K562 (cell line): ENCODE measurements at regions not wholly inside any gene's neighbourhood (a gene's known extent, or its start where the extent isn't known, plus 50 kb on each side); places are given as distances from the start of the nearest gene placed in this dataset.

ENCODE experiments used
- ATAC-seq: fragments of 200-7000 bp; cut with Tn5 transposase; 3 replicates; pipeline ENCODE4 v1.9.1; 2020; ENCODE audit warnings: moderate library complexity
- BruUV-seq: library from RNA; stranded (reverse); fragments of 400-500 nt; replicated peaks from 2 replicates; lab custom pipeline; 2021; lab: Mats Ljungman, UMichigan
- CTCF ChIA-PET: fragments of 300-600 bp; formaldehyde crosslinking; extraction: SDS; loops from one replicate; lab custom pipeline; 2021; ENCODE audit warnings: low intra/inter-chr PET ratio; lab: Yijun Ruan, JAX
- POLR2A ChIA-PET: fragments of 300-600, 350-650 bp; sonication (Branson Sonifier 250); formaldehyde crosslinking; extraction: SDS; loops from one replicate; lab custom pipeline; 2021; ENCODE audit warnings: antibody characterized with exemption, inconsistent platforms; lab: Yijun Ruan, JAX
- DNase-seq, 4 experiments: peaks; one replicate each; pipeline versions ENCODE4 v3.0.0 to v3.0.0-alpha.2; 2011 to 2018; ENCODE audit warnings: low spot score in 3 of 4, mixed read lengths in 3 of 4; ENCODE audit errors: extremely low read depth in 1 of 4
- FAIRE-seq: peaks from 2 replicates; lab custom pipeline; 2011; peaks lifted over from hg19 to GRCh38; lab: Jason Lieb, UNC
- H2AFZ ChIP-seq: 2 replicates; pipeline ENCODE4 v1.6.0; 2011; ENCODE audit warnings: low read depth, low read length, control low read depth, inconsistent platforms
- H3K27ac ChIP-seq: fragments of 200-600 bp; 3 replicates; pipeline ENCODE4 v1.8.0; 2011; ENCODE audit warnings: low read depth, mild to moderate bottlenecking, control low read depth, inconsistent platforms, low read length, moderate library complexity, mixed read lengths; ENCODE audit errors: extremely low read depth
- H3K27me3 ChIP-seq, 2 experiments: fragments of 300-600 bp in 1 of 2; 2 replicates in 1 of 2; 3 replicates in 1 of 2; pipeline versions ENCODE4 v1.6.0 to v1.8.0; 2011; ENCODE audit warnings: inconsistent platforms in 2 of 2, low read length in 2 of 2, mild to moderate bottlenecking in 1 of 2, mixed read lengths in 1 of 2, moderate library complexity in 1 of 2; ENCODE audit not compliant: control insufficient read depth in 2 of 2, insufficient read depth in 2 of 2
- H3K36me3 ChIP-seq: fragments of 300-600 bp; 3 replicates; pipeline ENCODE4 v1.8.0; 2011; ENCODE audit warnings: mild to moderate bottlenecking, low read length, inconsistent platforms; ENCODE audit not compliant: control insufficient read depth, insufficient read depth
- H3K4me1 ChIP-seq, 2 experiments: fragments of 200-600 bp in 1 of 2; replicated peaks in 1 of 2; 2 replicates in 1 of 2; 3 replicates in 1 of 2; pipeline versions ENCODE4 v1.5.1 to v1.8.0; 2011; ENCODE audit warnings: inconsistent platforms in 2 of 2, low read length in 2 of 2, mild to moderate bottlenecking in 1 of 2, mixed read lengths in 1 of 2, moderate library complexity in 1 of 2; ENCODE audit not compliant: control insufficient read depth in 2 of 2, insufficient read depth in 2 of 2
- H3K4me2 ChIP-seq: 2 replicates; pipeline ENCODE4 v1.6.1; 2011; ENCODE audit warnings: low read length, control low read depth, inconsistent platforms, mixed read lengths; ENCODE audit not compliant: insufficient read depth
- H3K4me3 ChIP-seq: fragments of 200-600 bp; sonication (generic), shearing (Covaris generic); 2 replicates; pipeline ENCODE4 v1.5.1; 2016; ENCODE audit warnings: control low read depth, inconsistent platforms
- H3K79me2 ChIP-seq: fragments of 200-600 bp; 3 replicates; pipeline ENCODE4 v1.8.0; 2011; ENCODE audit warnings: low read length, inconsistent platforms; ENCODE audit not compliant: control insufficient read depth, insufficient read depth
- H3K9ac ChIP-seq, 2 experiments: 2 replicates each; pipeline versions ENCODE4 v1.6.0 to v1.6.1; 2011; ENCODE audit warnings: low read depth in 2 of 2, low read length in 2 of 2, control low read depth in 1 of 2, inconsistent platforms in 1 of 2, mild to moderate bottlenecking in 1 of 2, mixed read lengths in 1 of 2; ENCODE audit not compliant: insufficient read depth in 1 of 2
- H3K9me1 ChIP-seq: one replicate; pipeline ENCODE4 v1.6.0; 2011; ENCODE audit warnings: inconsistent platforms, mild to moderate bottlenecking, low read length, moderate library complexity; ENCODE audit not compliant: control insufficient read depth, insufficient read depth
- H3K9me3 ChIP-seq: replicated peaks from 2 replicates; pipeline ENCODE4 v1.5.1; 2011; ENCODE audit warnings: low read depth, low read length, inconsistent platforms; ENCODE audit not compliant: control insufficient read depth, insufficient read depth
- H4K20me1 ChIP-seq: replicated peaks from 2 replicates; pipeline ENCODE4 v1.6.1; 2011; ENCODE audit warnings: low read length, inconsistent platforms, mixed read lengths; ENCODE audit not compliant: control insufficient read depth, insufficient read depth
- ESRRA ChIP-seq: fragments of 450-650 bp; IDR thresholded peaks from 2 replicates; pipeline ENCODE4 v1.6.1; 2014; ENCODE audit warnings: low read depth, mild to moderate bottlenecking, moderate library complexity, borderline replicate concordance
- HDGF ChIP-seq: fragments of 450-650 bp; IDR thresholded peaks from 2 replicates; pipeline ENCODE4 v1.6.1; 2016
- NR2C2 ChIP-seq, 2 experiments: fragments of 200-800 bp in 1 of 2; sonication (Bioruptor generic) in 1 of 2; sonication (generic) in 1 of 2; formaldehyde crosslinking in 1 of 2; IDR thresholded peaks; 2 replicates each; pipeline versions ENCODE4 v1.6.1 to v1.8.0; 2016 to 2022; ENCODE audit warnings: mild to moderate bottlenecking in 1 of 2, missing compliant biosample characterization in 1 of 2, missing genetic modification characterization in 1 of 2, missing genetic modification reagents in 1 of 2
- NR3C1 ChIP-seq: sonication (generic); formaldehyde crosslinking; IDR thresholded peaks from 2 replicates; pipeline ENCODE4 v1.8.1; 2022; ENCODE audit warnings: missing genetic modification reagents
- POLR2G ChIP-seq: fragments of 200-400 bp; formaldehyde crosslinking; IDR thresholded peaks from 2 replicates; pipeline ENCODE4 v1.6.1; 2017; ENCODE audit warnings: low read depth, mild to moderate bottlenecking, antibody characterized with exemption, low read length, moderate library complexity
- RAD51 ChIP-seq: fragments of 450-650 bp; IDR thresholded peaks from 2 replicates; pipeline ENCODE4 v1.7.1; 2016; ENCODE audit warnings: low read depth, mild to moderate bottlenecking, borderline replicate concordance
- ZC3H4 ChIP-seq: sonication (generic); formaldehyde crosslinking; IDR thresholded peaks from 2 replicates; pipeline ENCODE4 v1.9.0; 2021; ENCODE audit warnings: missing genetic modification reagents, borderline replicate concordance
- ZNF589 ChIP-seq: fragments of 200-800 bp; sonication (Bioruptor generic); IDR thresholded peaks from 2 replicates; pipeline ENCODE4 v1.6.1; 2016; ENCODE audit warnings: low read depth, missing genetic modification characterization, missing compliant biosample characterization
- WGBS: fragments of 100-300 bp; shearing (Covaris generic); methylation state at CpG from one replicate; pipeline ENCODE4 v1.1.6; 2016; ENCODE audit warnings: low coverage, mixed read lengths; ENCODE audit not compliant: insufficient coverage; ENCODE audit errors: missing lambda C conversion rate; 5-methylcytosine and 5-hydroxymethylcytosine counted together
- in situ Hi-C: fragments of 300-500 bp; cut with MboI; formaldehyde crosslinking; loops from 4 replicates; pipeline ENCODE4 v1.15.0; 2018; ENCODE audit warnings: inconsistent platforms, mixed read lengths
- intact Hi-C: fragments of 100-400 bp; cut with micrococcal nuclease; formaldehyde crosslinking; loops from 2 replicates; pipeline ENCODE4 v1.14.2; 2022
- TF ChIP-seq, protein P1 (sequence below): fragments of 200-400 bp; formaldehyde crosslinking; IDR thresholded peaks from 2 replicates; pipeline ENCODE4 v1.6.1; 2017; ENCODE audit warnings: mild to moderate bottlenecking, low read depth, low read length, moderate library complexity
- TF ChIP-seq, protein P2 (sequence below): fragments of 250-450 bp; sonication (Bioruptor Pico); IDR thresholded peaks from 2 replicates; pipeline ENCODE4 v1.4.0; 2020; ENCODE audit warnings: mild to moderate bottlenecking, moderate library complexity
- TF ChIP-seq, protein P3 (sequence below), 2 experiments: fragments of 450-650 bp; conservative IDR thresholded peaks; 2 replicates each; pipeline ENCODE4 v1.6.1; 2017; ENCODE audit warnings: mild to moderate bottlenecking in 2 of 2, moderate library complexity in 2 of 2

DNA sequence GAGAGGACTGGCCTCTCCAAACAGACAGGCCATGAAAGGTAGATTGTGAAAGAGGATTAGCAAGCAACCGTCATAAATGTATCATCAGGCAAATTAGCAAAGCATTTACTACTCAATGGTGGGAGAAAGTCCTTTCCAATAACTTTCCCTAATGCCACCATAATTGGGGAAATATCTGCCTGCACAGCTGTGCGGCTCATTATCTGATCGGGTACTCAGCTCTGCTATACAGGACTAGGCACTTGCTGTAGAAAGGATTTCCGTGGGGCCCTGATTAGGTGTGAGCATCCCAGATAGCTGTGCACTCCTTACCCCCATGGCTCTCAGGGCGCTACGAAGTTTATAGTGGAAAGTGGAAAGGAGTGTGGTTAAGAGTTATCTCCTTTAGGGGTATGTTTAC is 309.7 kb upstream of the PLET1 start:
- in situ Hi-C loops (no loop called here), intact Hi-C loops (no loop called here)
- FAIRE-seq (no peak), DNase-seq (no peak), ATAC-seq (no peak)
- Histone ChIP-seq H3K9me3 (no peaks in the 10 kb centered on the region), H3K36me3 (no peaks in the 10 kb centered on the region), H3K9me1 (no peaks in the 10 kb centered on the region), H3K4me3 (no peak overlapping the region), H3K79me2 (no peaks in the 10 kb centered on the region), H3K27me3 (no peaks in the 10 kb centered on the region), H3K9ac (no peak overlapping the region), H3K27ac (no peak overlapping the region), H3K4me2 (no peak overlapping the region), H3K4me1 (no peaks in the 10 kb centered on the region), H4K20me1 (no peaks in the 10 kb centered on the region), H2AFZ (no peak overlapping the region)
- POLR2A ChIA-PET: no interaction called here
- CTCF ChIA-PET: interaction anchor here (0.6 kb wide), 1 partner anchor 11 kb away, joined by 3 read pairs; no protein-coding TSS in a partner anchor
- 0% methylated on average over 6 of the region's 6 CpGs for WGBS
- no TSS peak for BruUV-seq
- TF ChIP-seq, protein P1, sequence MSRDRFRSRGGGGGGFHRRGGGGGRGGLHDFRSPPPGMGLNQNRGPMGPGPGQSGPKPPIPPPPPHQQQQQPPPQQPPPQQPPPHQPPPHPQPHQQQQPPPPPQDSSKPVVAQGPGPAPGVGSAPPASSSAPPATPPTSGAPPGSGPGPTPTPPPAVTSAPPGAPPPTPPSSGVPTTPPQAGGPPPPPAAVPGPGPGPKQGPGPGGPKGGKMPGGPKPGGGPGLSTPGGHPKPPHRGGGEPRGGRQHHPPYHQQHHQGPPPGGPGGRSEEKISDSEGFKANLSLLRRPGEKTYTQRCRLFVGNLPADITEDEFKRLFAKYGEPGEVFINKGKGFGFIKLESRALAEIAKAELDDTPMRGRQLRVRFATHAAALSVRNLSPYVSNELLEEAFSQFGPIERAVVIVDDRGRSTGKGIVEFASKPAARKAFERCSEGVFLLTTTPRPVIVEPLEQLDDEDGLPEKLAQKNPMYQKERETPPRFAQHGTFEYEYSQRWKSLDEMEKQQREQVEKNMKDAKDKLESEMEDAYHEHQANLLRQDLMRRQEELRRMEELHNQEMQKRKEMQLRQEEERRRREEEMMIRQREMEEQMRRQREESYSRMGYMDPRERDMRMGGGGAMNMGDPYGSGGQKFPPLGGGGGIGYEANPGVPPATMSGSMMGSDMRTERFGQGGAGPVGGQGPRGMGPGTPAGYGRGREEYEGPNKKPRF: no peak
- TF ChIP-seq HDGF (no peak), RAD51 (no peak), ZC3H4 (CRISPR knock-in tag) (no peak), POLR2G (no peak), ESRRA (no peak), ZNF589 (no peak), NR3C1 (CRISPR knock-in tag) (no peak), NR2C2 (CRISPR knock-in tag; IDR thresholded peaks at IDR 0.05) (no peak), NR2C2 (tag; IDR thresholded peaks at IDR 0.05) (no peak)
- TF ChIP-seq, protein P2, sequence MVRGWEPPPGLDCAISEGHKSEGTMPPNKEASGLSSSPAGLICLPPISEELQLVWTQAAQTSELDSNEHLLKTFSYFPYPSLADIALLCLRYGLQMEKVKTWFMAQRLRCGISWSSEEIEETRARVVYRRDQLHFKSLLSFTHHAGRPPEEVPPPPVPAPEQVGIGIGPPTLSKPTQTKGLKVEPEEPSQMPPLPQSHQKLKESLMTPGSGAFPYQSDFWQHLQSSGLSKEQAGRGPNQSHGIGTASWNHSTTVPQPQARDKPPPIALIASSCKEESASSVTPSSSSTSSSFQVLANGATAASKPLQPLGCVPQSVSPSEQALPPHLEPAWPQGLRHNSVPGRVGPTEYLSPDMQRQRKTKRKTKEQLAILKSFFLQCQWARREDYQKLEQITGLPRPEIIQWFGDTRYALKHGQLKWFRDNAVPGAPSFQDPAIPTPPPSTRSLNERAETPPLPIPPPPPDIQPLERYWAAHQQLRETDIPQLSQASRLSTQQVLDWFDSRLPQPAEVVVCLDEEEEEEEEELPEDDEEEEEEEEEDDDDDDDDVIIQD: no peak
- TF ChIP-seq, protein P3, sequence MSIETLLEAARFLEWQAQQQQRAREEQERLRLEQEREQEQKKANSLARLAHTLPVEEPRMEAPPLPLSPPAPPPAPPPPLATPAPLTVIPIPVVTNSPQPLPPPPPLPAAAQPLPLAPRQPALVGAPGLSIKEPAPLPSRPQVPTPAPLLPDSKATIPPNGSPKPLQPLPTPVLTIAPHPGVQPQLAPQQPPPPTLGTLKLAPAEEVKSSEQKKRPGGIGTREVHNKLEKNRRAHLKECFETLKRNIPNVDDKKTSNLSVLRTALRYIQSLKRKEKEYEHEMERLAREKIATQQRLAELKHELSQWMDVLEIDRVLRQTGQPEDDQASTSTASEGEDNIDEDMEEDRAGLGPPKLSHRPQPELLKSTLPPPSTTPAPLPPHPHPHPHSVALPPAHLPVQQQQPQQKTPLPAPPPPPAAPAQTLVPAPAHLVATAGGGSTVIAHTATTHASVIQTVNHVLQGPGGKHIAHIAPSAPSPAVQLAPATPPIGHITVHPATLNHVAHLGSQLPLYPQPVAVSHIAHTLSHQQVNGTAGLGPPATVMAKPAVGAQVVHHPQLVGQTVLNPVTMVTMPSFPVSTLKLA (conservative IDR thresholded peaks at IDR 0.05): no peak
